Lower leg skin (tissue), 3 donors: ENCODE measurements at regions not wholly inside any gene's neighbourhood (a gene's known extent, or its start where the extent isn't known, plus 50 kb on each side); places are given as distances from the start of the nearest gene placed in this dataset.

Experiments used
- POLR2A ChIP-seq, 2 donors: fragments of 450-650 bp; IDR thresholded peaks; one replicate each; pipeline ENCODE4 v1.6.1; 2016 to 2017; ENCODE audit warnings: antibody characterized with exemption in 2 of 2, mild to moderate bottlenecking in 1 of 2, moderate library complexity in 1 of 2
- TF ChIP-seq, protein P1 (sequence below), 3 donors: fragments of 450-650 bp; IDR thresholded peaks; one replicate each; pipeline ENCODE4 v1.5.1; 2016; ENCODE audit warnings: antibody characterized with exemption in 3 of 3, mild to moderate bottlenecking in 3 of 3, moderate library complexity in 2 of 3

DNA sequence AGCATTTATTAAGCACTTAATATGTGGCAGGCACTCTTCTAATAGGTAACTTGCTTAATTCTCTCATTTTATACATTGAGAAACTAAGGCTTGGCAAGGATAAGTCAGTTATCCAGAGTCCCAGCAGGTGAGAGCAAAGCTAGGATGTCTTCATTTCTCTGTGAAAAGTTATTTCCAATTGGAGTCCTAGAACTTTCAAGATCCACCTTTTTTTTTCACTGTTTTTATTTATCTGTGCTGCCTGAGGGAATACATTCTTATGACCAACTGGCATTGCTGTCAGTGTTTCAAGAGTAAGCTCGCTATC lies 56.2 kb upstream of the ETAA1 start:
- TF ChIP-seq, protein P1, sequence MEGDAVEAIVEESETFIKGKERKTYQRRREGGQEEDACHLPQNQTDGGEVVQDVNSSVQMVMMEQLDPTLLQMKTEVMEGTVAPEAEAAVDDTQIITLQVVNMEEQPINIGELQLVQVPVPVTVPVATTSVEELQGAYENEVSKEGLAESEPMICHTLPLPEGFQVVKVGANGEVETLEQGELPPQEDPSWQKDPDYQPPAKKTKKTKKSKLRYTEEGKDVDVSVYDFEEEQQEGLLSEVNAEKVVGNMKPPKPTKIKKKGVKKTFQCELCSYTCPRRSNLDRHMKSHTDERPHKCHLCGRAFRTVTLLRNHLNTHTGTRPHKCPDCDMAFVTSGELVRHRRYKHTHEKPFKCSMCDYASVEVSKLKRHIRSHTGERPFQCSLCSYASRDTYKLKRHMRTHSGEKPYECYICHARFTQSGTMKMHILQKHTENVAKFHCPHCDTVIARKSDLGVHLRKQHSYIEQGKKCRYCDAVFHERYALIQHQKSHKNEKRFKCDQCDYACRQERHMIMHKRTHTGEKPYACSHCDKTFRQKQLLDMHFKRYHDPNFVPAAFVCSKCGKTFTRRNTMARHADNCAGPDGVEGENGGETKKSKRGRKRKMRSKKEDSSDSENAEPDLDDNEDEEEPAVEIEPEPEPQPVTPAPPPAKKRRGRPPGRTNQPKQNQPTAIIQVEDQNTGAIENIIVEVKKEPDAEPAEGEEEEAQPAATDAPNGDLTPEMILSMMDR (IDR thresholded peaks at IDR 0.05) = no peak
- TF ChIP-seq POLR2A (IDR thresholded peaks at IDR 0.05) = no peak
